ENCODE measurements at regions not wholly inside any gene's neighbourhood (a gene's known extent, or its start where the extent isn't known, plus 50 kb on each side); places are given as distances from the start of the nearest gene placed in this dataset.

DNA sequence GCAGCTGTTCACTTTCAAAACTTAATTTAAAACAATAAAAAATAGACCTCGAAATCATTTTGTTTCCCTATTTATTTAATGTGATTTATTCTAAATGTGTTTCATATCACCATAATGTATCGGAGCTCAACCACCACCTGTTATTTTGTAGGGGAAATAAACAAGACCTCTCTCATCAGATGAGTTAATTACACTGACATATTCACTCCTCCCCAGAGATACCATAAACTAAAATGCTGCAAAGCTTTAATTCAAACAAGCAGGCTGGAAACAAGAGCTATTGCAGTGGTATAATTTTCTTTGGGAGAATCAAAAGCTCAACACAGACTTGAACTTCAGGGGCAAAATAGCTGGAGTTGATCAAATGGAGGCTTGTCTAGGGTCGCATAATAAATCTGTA lies 303.5 kb upstream of the TSHZ2 start:
- H3K9me3 ChIP-seq (ENCODE audit: low read depth, low read length), result no peaks in the 10 kb centered on the region
- TF ChIP-seq EZH2 (IDR thresholded peaks at IDR 0.05), result no peak
- no peak for TF ChIP-seq FOXP2 (optimal IDR thresholded peaks at IDR 0.05; ENCODE audit: control extremely low read depth, extremely low read length, insufficient read depth)
- no peak for TF ChIP-seq POLR2AphosphoS5 (IDR thresholded peaks at IDR 0.05; ENCODE audit: borderline replicate concordance, low read depth, low read length)
- H3K9ac ChIP-seq (ENCODE audit: insufficient read length), result no peak overlapping the region
- no peak for DNase-seq (ENCODE audit: low read depth, low spot score)
- H3K27ac ChIP-seq, result no peak overlapping the region
- H3K36me3 ChIP-seq (ENCODE audit: insufficient read depth, low read length), result no peaks in the 10 kb centered on the region
- H3K4me3 ChIP-seq, result no peak overlapping the region

DNA sequence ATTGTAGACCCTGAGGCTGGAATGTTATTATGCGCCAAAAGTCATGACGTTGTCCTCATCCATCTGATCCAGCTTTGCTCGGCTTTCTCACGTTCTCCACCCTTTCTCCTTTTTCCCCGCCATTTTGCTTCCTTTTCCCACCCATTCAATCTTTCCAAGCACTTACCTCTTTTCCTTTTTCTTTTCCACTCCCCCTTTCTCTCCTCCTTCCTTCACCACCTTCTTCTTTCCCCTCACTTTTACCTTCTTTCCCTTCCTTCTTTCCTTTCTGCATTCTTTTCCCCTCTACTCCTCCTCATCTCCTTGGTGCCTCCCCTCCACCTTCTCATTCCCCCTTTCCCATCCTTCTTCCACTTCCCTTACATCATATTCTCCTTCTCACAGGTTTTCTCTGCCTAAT lies 304.8 kb upstream of the TSHZ2 start:
- H3K9me3 ChIP-seq (ENCODE audit: low read depth, low read length), result no peaks in the 10 kb centered on the region
- no peaks in the 10 kb centered on the region for H3K36me3 ChIP-seq (ENCODE audit: insufficient read depth, low read length)
- H3K4me3 ChIP-seq, result no peak overlapping the region
- H3K27ac ChIP-seq, result no peak overlapping the region
- H3K9ac ChIP-seq (ENCODE audit: insufficient read length), result no peak overlapping the region
- TF ChIP-seq POLR2AphosphoS5 (IDR thresholded peaks at IDR 0.05; ENCODE audit: borderline replicate concordance, low read depth, low read length) (no peak), EZH2 (IDR thresholded peaks at IDR 0.05) (no peak), FOXP2 (optimal IDR thresholded peaks at IDR 0.05; ENCODE audit: control extremely low read depth, extremely low read length, insufficient read depth) (no peak)
- DNase-seq (ENCODE audit: low read depth, low spot score), result no peak

GRCh38 chr20:52665441-52665840 lies 306.7 kb upstream of the TSHZ2 start:
- Histone ChIP-seq H3K4me3 (no peak overlapping the region), H3K36me3 (ENCODE audit: insufficient read depth, low read length) (no peaks in the 10 kb centered on the region), H3K9me3 (ENCODE audit: low read depth, low read length) (no peaks in the 10 kb centered on the region), H3K9ac (ENCODE audit: insufficient read length) (no peak overlapping the region), H3K27ac (no peak overlapping the region)
- DNase-seq (ENCODE audit: low read depth, low spot score), result no peak
- no peak for TF ChIP-seq POLR2AphosphoS5 (IDR thresholded peaks at IDR 0.05; ENCODE audit: borderline replicate concordance, low read depth, low read length)
- no peak for TF ChIP-seq FOXP2 (optimal IDR thresholded peaks at IDR 0.05; ENCODE audit: control extremely low read depth, extremely low read length, insufficient read depth)
- TF ChIP-seq EZH2 (IDR thresholded peaks at IDR 0.05), result no peak

- Histone ChIP-seq H3K27ac (no peak overlapping the region), H3K9me3 (ENCODE audit: low read depth, low read length) (no peaks in the 10 kb centered on the region), H3K36me3 (ENCODE audit: insufficient read depth, low read length) (no peaks in the 10 kb centered on the region), H3K9ac (ENCODE audit: insufficient read length) (no peak overlapping the region), H3K4me3 (no peak overlapping the region)
- DNase-seq (ENCODE audit: low read depth, low spot score), result no peak
- no peak for TF ChIP-seq FOXP2 (optimal IDR thresholded peaks at IDR 0.05; ENCODE audit: control extremely low read depth, extremely low read length, insufficient read depth)
These were observed 316.8 kb upstream of the TSHZ2 start for GRCh38 chr20:52655395-52655794.

DNA sequence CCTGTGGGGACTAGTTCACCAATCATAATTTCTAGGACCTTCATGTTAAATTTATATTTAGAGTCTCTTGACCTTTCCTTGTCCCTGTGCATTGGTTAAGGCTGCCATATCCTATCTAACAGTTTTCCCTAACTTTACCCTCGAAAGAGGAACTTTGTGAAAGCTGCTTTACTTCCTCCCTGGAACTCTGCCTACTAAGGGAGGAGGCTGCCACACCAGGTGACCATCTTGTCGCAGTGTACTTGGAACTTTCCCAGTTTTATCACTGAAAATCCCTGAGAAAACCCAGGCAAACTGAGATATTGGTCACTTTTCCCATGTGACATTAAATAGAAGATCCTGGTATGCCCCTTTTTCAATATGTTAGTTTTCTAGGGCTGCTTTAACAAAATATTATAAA lies 317.6 kb upstream of the TSHZ2 start:
- Histone ChIP-seq H3K9ac (ENCODE audit: insufficient read length) (no peak overlapping the region), H3K36me3 (ENCODE audit: insufficient read depth, low read length) (no peaks in the 10 kb centered on the region), H3K27ac (no peak overlapping the region), H3K9me3 (ENCODE audit: low read depth, low read length) (no peaks in the 10 kb centered on the region), H3K4me3 (no peak overlapping the region)
- DNase-seq (ENCODE audit: low read depth, low spot score), result no peak
- TF ChIP-seq FOXP2 (optimal IDR thresholded peaks at IDR 0.05; ENCODE audit: control extremely low read depth, extremely low read length, insufficient read depth) (no peak), EZH2 (IDR thresholded peaks at IDR 0.05) (no peak), POLR2AphosphoS5 (IDR thresholded peaks at IDR 0.05; ENCODE audit: borderline replicate concordance, low read depth, low read length) (no peak)

- DNase-seq (ENCODE audit: low read depth, low spot score), result no peak
- Histone ChIP-seq H3K27ac (no peak overlapping the region), H3K36me3 (ENCODE audit: insufficient read depth, low read length) (no peaks in the 10 kb centered on the region), H3K9me3 (ENCODE audit: low read depth, low read length) (no peaks in the 10 kb centered on the region), H3K4me3 (no peak overlapping the region), H3K9ac (ENCODE audit: insufficient read length) (no peak overlapping the region)
- no peak for TF ChIP-seq POLR2AphosphoS5 (IDR thresholded peaks at IDR 0.05; ENCODE audit: borderline replicate concordance, low read depth, low read length)
- TF ChIP-seq EZH2 (IDR thresholded peaks at IDR 0.05), result no peak
- no peak for TF ChIP-seq FOXP2 (optimal IDR thresholded peaks at IDR 0.05; ENCODE audit: control extremely low read depth, extremely low read length, insufficient read depth)
These were observed 319.9 kb upstream of the TSHZ2 start for GRCh38 chr20:52652271-52652670.

DNA sequence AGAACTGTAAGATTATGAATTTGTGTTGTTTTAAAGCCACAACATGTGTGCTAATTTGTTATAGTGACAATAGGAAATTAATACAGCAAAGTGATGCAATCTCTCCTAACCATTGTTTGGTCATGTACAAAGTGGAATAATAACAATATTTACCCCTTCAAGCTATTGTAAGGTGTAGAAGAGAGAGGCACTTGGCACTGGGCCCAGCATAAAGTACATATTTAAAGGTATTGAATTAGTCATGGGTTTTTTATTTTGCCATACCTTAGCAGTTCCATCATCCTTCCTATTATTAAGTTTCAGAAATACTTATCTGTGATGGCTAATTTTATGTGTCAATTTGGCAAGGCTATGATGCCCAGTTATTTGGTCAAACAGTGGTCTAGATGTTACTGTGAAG lies 322.4 kb upstream of the TSHZ2 start:
- TF ChIP-seq EZH2 (IDR thresholded peaks at IDR 0.05), result no peak
- no peak for TF ChIP-seq FOXP2 (optimal IDR thresholded peaks at IDR 0.05; ENCODE audit: control extremely low read depth, extremely low read length, insufficient read depth)
- TF ChIP-seq POLR2AphosphoS5 (IDR thresholded peaks at IDR 0.05; ENCODE audit: borderline replicate concordance, low read depth, low read length), result no peak
- no peak for DNase-seq (ENCODE audit: low read depth, low spot score)
- Histone ChIP-seq H3K4me3 (no peak overlapping the region), H3K36me3 (ENCODE audit: insufficient read depth, low read length) (no peaks in the 10 kb centered on the region), H3K9ac (ENCODE audit: insufficient read length) (no peak overlapping the region), H3K27ac (no peak overlapping the region), H3K9me3 (ENCODE audit: low read depth, low read length) (no peaks in the 10 kb centered on the region)

GRCh38 chr20:52645822-52646221 lies 326.3 kb upstream of the TSHZ2 start:
- DNase-seq (ENCODE audit: low read depth, low spot score), result no peak
- Histone ChIP-seq H3K36me3 (ENCODE audit: insufficient read depth, low read length) (no peaks in the 10 kb centered on the region), H3K27ac (no peak overlapping the region), H3K9me3 (ENCODE audit: low read depth, low read length) (no peaks in the 10 kb centered on the region), H3K9ac (ENCODE audit: insufficient read length) (no peak overlapping the region), H3K4me3 (no peak overlapping the region)
- TF ChIP-seq FOXP2 (optimal IDR thresholded peaks at IDR 0.05; ENCODE audit: control extremely low read depth, extremely low read length, insufficient read depth), result no peak
- no peak for TF ChIP-seq POLR2AphosphoS5 (IDR thresholded peaks at IDR 0.05; ENCODE audit: borderline replicate concordance, low read depth, low read length)
- no peak for TF ChIP-seq EZH2 (IDR thresholded peaks at IDR 0.05)

GRCh38 chr20:52643034-52643433 lies 329.1 kb upstream of the TSHZ2 start:
- TF ChIP-seq EZH2 (IDR thresholded peaks at IDR 0.05), result no peak
- TF ChIP-seq POLR2AphosphoS5 (IDR thresholded peaks at IDR 0.05; ENCODE audit: borderline replicate concordance, low read depth, low read length), result no peak
- H3K9me3 ChIP-seq (ENCODE audit: low read depth, low read length), result no peaks in the 10 kb centered on the region
- no peak overlapping the region for H3K4me3 ChIP-seq
- H3K36me3 ChIP-seq (ENCODE audit: insufficient read depth, low read length), result no peaks in the 10 kb centered on the region
- no peak overlapping the region for H3K27ac ChIP-seq
- no peak for DNase-seq (ENCODE audit: low read depth, low spot score)
- H3K9ac ChIP-seq (ENCODE audit: insufficient read length), result no peak overlapping the region

All from SK-N-MC (cell line).